HG03159 (cell line): ENCODE measurements at regions not wholly inside any gene's neighbourhood (a gene's known extent, or its start where the extent isn't known, plus 50 kb on each side); places are given as distances from the start of the nearest gene placed in this dataset.

ENCODE experiments used
- ATAC-seq: cut with Tn5 transposase; IDR thresholded peaks from one replicate; pipeline ENCODE4 v1.9.1; 2021; ENCODE audit warnings: mild to moderate bottlenecking, moderate library complexity; ENCODE audit not compliant: unreplicated experiment

GRCh38 chr17:71110326-71110725 lies 941.0 kb downstream of the KCNJ2 start:
- ATAC-seq: no peak

GRCh38 chr17:71111460-71111859 lies 942.1 kb downstream of the KCNJ2 start:
- ATAC-seq: no peak

GRCh38 chr17:71111934-71112333 lies 942.6 kb downstream of the KCNJ2 start:
- ATAC-seq: no peak

GRCh38 chr17:71113347-71113746 lies 944.0 kb downstream of the KCNJ2 start:
- ATAC-seq: no peak

- no peak for ATAC-seq
These were observed 945.8 kb downstream of the KCNJ2 start for GRCh38 chr17:71114911-71115668.

GRCh38 chr17:71115669-71115972 lies 946.3 kb downstream of the KCNJ2 start:
- no peak for ATAC-seq

- no peak for ATAC-seq
These were observed 948.1 kb downstream of the KCNJ2 start for GRCh38 chr17:71117466-71117865.

GRCh38 chr17:71118039-71118438 lies 948.7 kb downstream of the KCNJ2 start:
- ATAC-seq: no peak

GRCh38 chr17:71127416-71127815 lies 958.1 kb downstream of the KCNJ2 start:
- ATAC-seq: no peak

GRCh38 chr17:71142333-71142732 lies 973.0 kb downstream of the KCNJ2 start:
- no peak for ATAC-seq

GRCh38 chr17:71145486-71145885 lies 975.3 kb upstream of the SOX9 start:
- no peak for ATAC-seq

- ATAC-seq: no peak
These were observed 972.9 kb upstream of the SOX9 start for GRCh38 chr17:71147906-71148305.

- no peak for ATAC-seq
These were observed 971.2 kb upstream of the SOX9 start for GRCh38 chr17:71149607-71150006.

GRCh38 chr17:71157297-71157696 lies 963.5 kb upstream of the SOX9 start:
- no peak for ATAC-seq

- no peak for ATAC-seq
These were observed 962.4 kb upstream of the SOX9 start for GRCh38 chr17:71158437-71158836.

GRCh38 chr17:71163121-71163812 lies 957.6 kb upstream of the SOX9 start:
- ATAC-seq: no peak

- no peak for ATAC-seq
These were observed 957.1 kb upstream of the SOX9 start for GRCh38 chr17:71163813-71164122.

GRCh38 chr17:71164561-71164960 lies 956.3 kb upstream of the SOX9 start:
- ATAC-seq: no peak

- ATAC-seq: no peak
These were observed 954.5 kb upstream of the SOX9 start for GRCh38 chr17:71166311-71166710.

- ATAC-seq: no peak
These were observed 952.6 kb upstream of the SOX9 start for GRCh38 chr17:71168053-71168741.

GRCh38 chr17:71170070-71170469 lies 950.8 kb upstream of the SOX9 start:
- ATAC-seq: no peak

GRCh38 chr17:71171270-71171669 lies 949.5 kb upstream of the SOX9 start:
- ATAC-seq: no peak
